ENCODE measurements at regions not wholly inside any gene's neighbourhood (a gene's known extent, or its start where the extent isn't known, plus 50 kb on each side); places are given as distances from the start of the nearest gene placed in this dataset.

- TF ChIP-seq, protein P1, sequence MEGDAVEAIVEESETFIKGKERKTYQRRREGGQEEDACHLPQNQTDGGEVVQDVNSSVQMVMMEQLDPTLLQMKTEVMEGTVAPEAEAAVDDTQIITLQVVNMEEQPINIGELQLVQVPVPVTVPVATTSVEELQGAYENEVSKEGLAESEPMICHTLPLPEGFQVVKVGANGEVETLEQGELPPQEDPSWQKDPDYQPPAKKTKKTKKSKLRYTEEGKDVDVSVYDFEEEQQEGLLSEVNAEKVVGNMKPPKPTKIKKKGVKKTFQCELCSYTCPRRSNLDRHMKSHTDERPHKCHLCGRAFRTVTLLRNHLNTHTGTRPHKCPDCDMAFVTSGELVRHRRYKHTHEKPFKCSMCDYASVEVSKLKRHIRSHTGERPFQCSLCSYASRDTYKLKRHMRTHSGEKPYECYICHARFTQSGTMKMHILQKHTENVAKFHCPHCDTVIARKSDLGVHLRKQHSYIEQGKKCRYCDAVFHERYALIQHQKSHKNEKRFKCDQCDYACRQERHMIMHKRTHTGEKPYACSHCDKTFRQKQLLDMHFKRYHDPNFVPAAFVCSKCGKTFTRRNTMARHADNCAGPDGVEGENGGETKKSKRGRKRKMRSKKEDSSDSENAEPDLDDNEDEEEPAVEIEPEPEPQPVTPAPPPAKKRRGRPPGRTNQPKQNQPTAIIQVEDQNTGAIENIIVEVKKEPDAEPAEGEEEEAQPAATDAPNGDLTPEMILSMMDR (IDR thresholded peaks at IDR 0.05): no peak
- TF ChIP-seq POLR2AphosphoS5 (IDR thresholded peaks at IDR 0.05): no peak
- TF ChIP-seq POLR2A (IDR thresholded peaks at IDR 0.05): no peak
Observed at GRCh38 chr2:226183550-226183949, 616.1 kb downstream of the IRS1 start.
